Breast epithelium (tissue), 3 donors: ENCODE measurements at regions not wholly inside any gene's neighbourhood (a gene's known extent, or its start where the extent isn't known, plus 50 kb on each side); places are given as distances from the start of the nearest gene placed in this dataset.

Experiments used
- POLR2AphosphoS5 ChIP-seq, 3 donors: sonication (generic); formaldehyde crosslinking; IDR thresholded peaks; one replicate each; pipeline ENCODE4 v1.6.1; 2017; ENCODE audit warnings: antibody characterized with exemption in 3 of 3
- TF ChIP-seq, protein P1 (sequence below), 3 donors: fragments of 450-650 bp; IDR thresholded peaks; one replicate each; pipeline ENCODE4 v1.5.1; 2016 to 2017; ENCODE audit warnings: antibody characterized with exemption in 3 of 3, mild to moderate bottlenecking in 3 of 3, moderate library complexity in 3 of 3

DNA sequence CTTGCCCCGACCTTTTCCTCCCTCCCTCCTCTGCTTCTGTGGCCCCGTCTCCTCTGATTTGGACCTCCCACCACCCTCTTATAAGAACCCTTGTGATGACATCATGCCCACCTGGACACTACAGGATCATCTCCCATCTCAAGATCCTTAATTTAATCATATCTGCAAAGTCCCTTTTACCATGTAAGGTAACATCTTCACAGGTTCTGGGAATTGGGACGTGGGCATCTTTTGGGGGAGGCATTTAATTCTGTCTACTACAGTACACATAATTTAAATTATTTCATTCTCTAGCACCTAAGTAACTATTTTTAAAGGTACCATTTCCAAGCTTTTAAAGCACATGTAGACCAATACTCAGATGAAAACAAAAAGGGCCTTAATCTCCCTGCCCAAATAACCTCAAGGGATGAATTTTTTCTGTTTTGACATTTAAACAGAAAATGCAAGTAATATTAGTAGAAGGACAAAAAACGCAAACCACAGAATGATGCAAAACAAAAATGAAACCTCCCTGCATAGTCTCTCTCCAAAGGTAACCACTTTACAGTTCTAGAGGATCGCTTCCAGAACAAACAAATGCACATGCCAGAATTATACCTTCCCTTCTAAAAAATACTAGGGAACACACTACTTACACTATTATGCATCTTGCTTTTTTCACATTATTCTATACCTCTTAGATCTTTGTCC, 222.1 kb downstream of the AACS start:
- TF ChIP-seq, protein P1, sequence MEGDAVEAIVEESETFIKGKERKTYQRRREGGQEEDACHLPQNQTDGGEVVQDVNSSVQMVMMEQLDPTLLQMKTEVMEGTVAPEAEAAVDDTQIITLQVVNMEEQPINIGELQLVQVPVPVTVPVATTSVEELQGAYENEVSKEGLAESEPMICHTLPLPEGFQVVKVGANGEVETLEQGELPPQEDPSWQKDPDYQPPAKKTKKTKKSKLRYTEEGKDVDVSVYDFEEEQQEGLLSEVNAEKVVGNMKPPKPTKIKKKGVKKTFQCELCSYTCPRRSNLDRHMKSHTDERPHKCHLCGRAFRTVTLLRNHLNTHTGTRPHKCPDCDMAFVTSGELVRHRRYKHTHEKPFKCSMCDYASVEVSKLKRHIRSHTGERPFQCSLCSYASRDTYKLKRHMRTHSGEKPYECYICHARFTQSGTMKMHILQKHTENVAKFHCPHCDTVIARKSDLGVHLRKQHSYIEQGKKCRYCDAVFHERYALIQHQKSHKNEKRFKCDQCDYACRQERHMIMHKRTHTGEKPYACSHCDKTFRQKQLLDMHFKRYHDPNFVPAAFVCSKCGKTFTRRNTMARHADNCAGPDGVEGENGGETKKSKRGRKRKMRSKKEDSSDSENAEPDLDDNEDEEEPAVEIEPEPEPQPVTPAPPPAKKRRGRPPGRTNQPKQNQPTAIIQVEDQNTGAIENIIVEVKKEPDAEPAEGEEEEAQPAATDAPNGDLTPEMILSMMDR (IDR thresholded peaks at IDR 0.05) = no peak
- no peak for TF ChIP-seq POLR2AphosphoS5 (IDR thresholded peaks at IDR 0.05)
